Adrenal gland (tissue), 9 donors: ENCODE measurements at regions not wholly inside any gene's neighbourhood (a gene's known extent, or its start where the extent isn't known, plus 50 kb on each side); places are given as distances from the start of the nearest gene placed in this dataset.

Experiments
- DNase-seq, 7 donors: peaks; one replicate each; pipeline ENCODE4 v3.0.0-alpha.2; 2019 to 2020
- H3K27ac ChIP-seq, 5 donors: fragments of 200-600 bp; sonication (generic) in 4 of 5; 1 replicate in 3 of 5; 2 replicates in 2 of 5; pipeline versions ENCODE4 v1.5.1 to v1.8.0; 2016 to 2020; ENCODE audit warnings: mild to moderate bottlenecking in 1 of 5
- H3K27me3 ChIP-seq: fragments of 200-600 bp; 2 replicates; pipeline ENCODE4 v1.8.0; 2021
- H3K36me3 ChIP-seq, 2 donors: fragments of 200-600 bp; replicated peaks in 1 of 2; 1 replicate in 1 of 2; 2 replicates in 1 of 2; pipeline versions ENCODE4 v1.5.1 to v1.8.0; 2018 to 2022
- H3K4me1 ChIP-seq, 2 donors: fragments of 200-600 bp; replicated peaks in 1 of 2; 1 replicate in 1 of 2; 2 replicates in 1 of 2; pipeline versions ENCODE4 v1.5.1 to v1.8.0; 2018 to 2021
- H3K4me3 ChIP-seq, 4 donors: fragments of 200-600 bp; sonication (generic) in 3 of 4; one replicate each; pipeline ENCODE4 v1.5.1; 2016 to 2018
- H3K9me3 ChIP-seq, 3 donors: fragments of 200-600 bp; sonication (generic) in 1 of 3; replicated peaks in 1 of 3; 1 replicate in 2 of 3; 2 replicates in 1 of 3; pipeline versions ENCODE4 v1.5.1 to v1.8.0; 2016 to 2021
- CTCF ChIP-seq, 6 experiments: fragments of 450-650 bp in 4 of 6; fragments of 200-600 bp in 2 of 6; sonication (generic) in 1 of 6; IDR thresholded peaks; 1 replicate in 5 of 6; 2 replicates in 1 of 6; pipeline versions ENCODE4 v1.5.1 to v1.8.0; 2016 to 2021; ENCODE audit warnings: antibody characterized with exemption in 6 of 6, mild to moderate bottlenecking in 2 of 6, moderate library complexity in 1 of 6
- POLR2A ChIP-seq, 2 donors: fragments of 450-650 bp; IDR thresholded peaks; one replicate each; pipeline ENCODE4 v1.6.1; 2017; ENCODE audit warnings: antibody characterized with exemption in 2 of 2, mild to moderate bottlenecking in 2 of 2, moderate library complexity in 1 of 2
- WGBS, 4 donors: extraction: QIAGEN DNeasy Blood & Tissue Kit in 2 of 4; methylation state at CpG; one replicate each; pipeline versions ENCODE4 v1.1.5 to v1.1.7; 2013 to 2017; 5-methylcytosine and 5-hydroxymethylcytosine counted together
- intact Hi-C, 2 donors: fragments of 100-400 bp; cut with DNase I; formaldehyde crosslinking; loops; one replicate each; pipeline versions ENCODE4 v1.14.1 to v1.15.0; 2022 to 2023
- donor health status: healthy with polysubstance abuse.
- donor health status: Bipolar disorder and iron deficiency.
- donor health status: DM: yes; HTN: yes; CAD: no.
- donor health status: DM: no; HTN: no; CAD: no.
- donor health status: DM: no; HTN: no; CAD: no.

- intact Hi-C loops = no loop called here
- Histone ChIP-seq H3K4me3 (no peak overlapping the region), H3K36me3 (no peaks in the 10 kb centered on the region), H3K4me1 (peaks cover 0 to 6% of the 10 kb centered on the region in 2 donors), H3K9me3 (no peaks in the 10 kb centered on the region), H3K27me3 (no peaks in the 10 kb centered on the region), H3K27ac (no peak overlapping the region)
- no peak for TF ChIP-seq CTCF (IDR thresholded peaks at IDR 0.05)
- TF ChIP-seq POLR2A (IDR thresholded peaks at IDR 0.05) = no peak
- DNase-seq = no peak
Observed at GRCh38 chr7:85565276-85565675, 378.4 kb upstream of the SEMA3D start.

- H3K4me3 ChIP-seq = no peak overlapping the region
- DNase-seq = no peak
- H3K27me3 ChIP-seq = no peaks in the 10 kb centered on the region
- 75 to 80% (median 79%) methylated on average over 3 of the region's 3 CpGs for WGBS, 4 donors
- no peaks in the 10 kb centered on the region for H3K36me3 ChIP-seq
- intact Hi-C loops = no loop called here
- no peak overlapping the region for H3K27ac ChIP-seq
- H3K9me3 ChIP-seq = no peaks in the 10 kb centered on the region
- H3K4me1 ChIP-seq = peaks cover 0 to 6% of the 10 kb centered on the region in 2 donors
- no peak for TF ChIP-seq CTCF (IDR thresholded peaks at IDR 0.05)
- no peak for TF ChIP-seq POLR2A (IDR thresholded peaks at IDR 0.05)
Observed at GRCh38 chr7:85564861-85565260, 378.0 kb upstream of the SEMA3D start.

GRCh38 chr7:85561706-85562105, 374.9 kb upstream of the SEMA3D start:
- H3K27me3 ChIP-seq = no peaks in the 10 kb centered on the region
- intact Hi-C loops = no loop called here
- DNase-seq = peak in 1 of 7 donors; percentile 14
- H3K36me3 ChIP-seq = no peaks in the 10 kb centered on the region
- no peaks in the 10 kb centered on the region for H3K9me3 ChIP-seq
- no peak overlapping the region for H3K27ac ChIP-seq
- no peak for TF ChIP-seq CTCF (IDR thresholded peaks at IDR 0.05)
- TF ChIP-seq POLR2A (IDR thresholded peaks at IDR 0.05) = no peak
- no peak overlapping the region for H3K4me3 ChIP-seq
- H3K4me1 ChIP-seq = peaks cover 0 to 5% of the 10 kb centered on the region in 2 donors

GRCh38 chr7:85554236-85555178, 367.7 kb upstream of the SEMA3D start:
- intact Hi-C loops = loop anchor here (5.0 to 10.0 kb wide), 3 partner anchors 370 to 517 kb away; partner anchors contain the start of gene SEMA3D (in 1 of the 2)
- H3K27me3 ChIP-seq = no peaks in the 10 kb centered on the region
- H3K27ac ChIP-seq = peak overlapping the region in 4 of 5 donors; percentile 11 to 61 (median 38)
- no peak overlapping the region for H3K4me3 ChIP-seq
- no peaks in the 10 kb centered on the region for H3K9me3 ChIP-seq
- peak in 6 of 7 donors; percentile 14 to 46 (median 33) for DNase-seq
- H3K4me1 ChIP-seq = peaks cover 5 to 12% of the 10 kb centered on the region in 2 donors
- 31 to 38% (median 34%) methylated on average over 5 of the region's 5 CpGs for WGBS, 4 donors
- TF ChIP-seq POLR2A (IDR thresholded peaks at IDR 0.05) = no peak
- TF ChIP-seq CTCF (IDR thresholded peaks at IDR 0.05) = peak; percentile 67 to 84 (median 78)
- no peaks in the 10 kb centered on the region for H3K36me3 ChIP-seq
